ENCODE measurements at regions not wholly inside any gene's neighbourhood (a gene's known extent, or its start where the extent isn't known, plus 50 kb on each side); places are given as distances from the start of the nearest gene placed in this dataset.

GRCh38 chr5:125401724-125402622 is 655.5 kb upstream of the ZNF608 start:
- Histone ChIP-seq H3K27me3 (ENCODE audit: insufficient read depth, low read length) (no peaks in the 10 kb centered on the region), H3K9me3 (ENCODE audit: low read depth, low read length) (no peaks in the 10 kb centered on the region), H3K4me3 (ENCODE audit: low read length) (no peak overlapping the region), H3K4me1 (ENCODE audit: insufficient read depth, low read length) (no peaks in the 10 kb centered on the region)

- Histone ChIP-seq H3K4me3 (ENCODE audit: low read length) (no peak overlapping the region), H3K27me3 (ENCODE audit: insufficient read depth, low read length) (no peaks in the 10 kb centered on the region), H3K4me1 (ENCODE audit: insufficient read depth, low read length) (no peaks in the 10 kb centered on the region), H3K9me3 (ENCODE audit: low read depth, low read length) (no peaks in the 10 kb centered on the region)
These were observed 656.3 kb upstream of the ZNF608 start for GRCh38 chr5:125402787-125403186.

GRCh38 chr5:125404056-125404455 is 657.6 kb upstream of the ZNF608 start:
- H3K4me3 ChIP-seq (ENCODE audit: low read length), result no peak overlapping the region
- no peaks in the 10 kb centered on the region for H3K27me3 ChIP-seq (ENCODE audit: insufficient read depth, low read length)
- no peaks in the 10 kb centered on the region for H3K4me1 ChIP-seq (ENCODE audit: insufficient read depth, low read length)
- H3K9me3 ChIP-seq (ENCODE audit: low read depth, low read length), result no peaks in the 10 kb centered on the region

- no peaks in the 10 kb centered on the region for H3K27me3 ChIP-seq (ENCODE audit: insufficient read depth, low read length)
- H3K4me1 ChIP-seq (ENCODE audit: insufficient read depth, low read length), result peaks cover 9% of the 10 kb centered on the region
- H3K4me3 ChIP-seq (ENCODE audit: low read length), result no peak overlapping the region
- no peaks in the 10 kb centered on the region for H3K9me3 ChIP-seq (ENCODE audit: low read depth, low read length)
These were observed 662.2 kb upstream of the ZNF608 start for GRCh38 chr5:125408448-125409233.

GRCh38 chr5:125409234-125409860 is 662.9 kb upstream of the ZNF608 start:
- no peak overlapping the region for H3K4me3 ChIP-seq (ENCODE audit: low read length)
- no peaks in the 10 kb centered on the region for H3K27me3 ChIP-seq (ENCODE audit: insufficient read depth, low read length)
- peaks cover 9% of the 10 kb centered on the region for H3K4me1 ChIP-seq (ENCODE audit: insufficient read depth, low read length)
- H3K9me3 ChIP-seq (ENCODE audit: low read depth, low read length), result no peaks in the 10 kb centered on the region

GRCh38 chr5:125409861-125410536 is 663.6 kb upstream of the ZNF608 start:
- Histone ChIP-seq H3K4me3 (ENCODE audit: low read length) (no peak overlapping the region), H3K4me1 (ENCODE audit: insufficient read depth, low read length) (peaks cover 9% of the 10 kb centered on the region), H3K9me3 (ENCODE audit: low read depth, low read length) (no peaks in the 10 kb centered on the region), H3K27me3 (ENCODE audit: insufficient read depth, low read length) (no peaks in the 10 kb centered on the region)

- Histone ChIP-seq H3K27me3 (ENCODE audit: insufficient read depth, low read length) (no peaks in the 10 kb centered on the region), H3K4me1 (ENCODE audit: insufficient read depth, low read length) (peaks cover 9% of the 10 kb centered on the region), H3K4me3 (ENCODE audit: low read length) (no peak overlapping the region), H3K9me3 (ENCODE audit: low read depth, low read length) (no peaks in the 10 kb centered on the region)
These were observed 664.2 kb upstream of the ZNF608 start for GRCh38 chr5:125410537-125411070.

- Histone ChIP-seq H3K9me3 (ENCODE audit: low read depth, low read length) (no peaks in the 10 kb centered on the region), H3K4me3 (ENCODE audit: low read length) (no peak overlapping the region), H3K27me3 (ENCODE audit: insufficient read depth, low read length) (no peaks in the 10 kb centered on the region)
These were observed 664.8 kb upstream of the ZNF608 start for GRCh38 chr5:125411071-125411743.

GRCh38 chr5:125411744-125412560 is 665.5 kb upstream of the ZNF608 start:
- peaks cover 9% of the 10 kb centered on the region for H3K4me1 ChIP-seq (ENCODE audit: insufficient read depth, low read length)

More at GRCh38 chr5:125411071-125411743, 664.8 kb upstream of the ZNF608 start:
- H3K4me1 ChIP-seq (ENCODE audit: insufficient read depth, low read length), result peaks cover 9% of the 10 kb centered on the region

GRCh38 chr5:125412561-125413495 is 666.4 kb upstream of the ZNF608 start:
- Histone ChIP-seq H3K9me3 (ENCODE audit: low read depth, low read length) (no peaks in the 10 kb centered on the region), H3K4me3 (ENCODE audit: low read length) (no peak overlapping the region), H3K4me1 (ENCODE audit: insufficient read depth, low read length) (peaks cover 9% of the 10 kb centered on the region), H3K27me3 (ENCODE audit: insufficient read depth, low read length) (no peaks in the 10 kb centered on the region)

More at GRCh38 chr5:125411744-125412560, 665.5 kb upstream of the ZNF608 start:
- Histone ChIP-seq H3K4me3 (ENCODE audit: low read length) (no peak overlapping the region), H3K27me3 (ENCODE audit: insufficient read depth, low read length) (no peaks in the 10 kb centered on the region), H3K9me3 (ENCODE audit: low read depth, low read length) (no peaks in the 10 kb centered on the region)

GRCh38 chr5:125413496-125414274 is 667.2 kb upstream of the ZNF608 start:
- no peaks in the 10 kb centered on the region for H3K9me3 ChIP-seq (ENCODE audit: low read depth, low read length)
- no peaks in the 10 kb centered on the region for H3K27me3 ChIP-seq (ENCODE audit: insufficient read depth, low read length)
- H3K4me1 ChIP-seq (ENCODE audit: insufficient read depth, low read length), result peaks cover 9% of the 10 kb centered on the region
- no peak overlapping the region for H3K4me3 ChIP-seq (ENCODE audit: low read length)

- no peaks in the 10 kb centered on the region for H3K27me3 ChIP-seq (ENCODE audit: insufficient read depth, low read length)
- no peaks in the 10 kb centered on the region for H3K9me3 ChIP-seq (ENCODE audit: low read depth, low read length)
- peaks cover 9% of the 10 kb centered on the region for H3K4me1 ChIP-seq (ENCODE audit: insufficient read depth, low read length)
- H3K4me3 ChIP-seq (ENCODE audit: low read length), result no peak overlapping the region
These were observed 668.7 kb upstream of the ZNF608 start for GRCh38 chr5:125415126-125415525.

All from mononuclear cell (primary cell).